SK-N-SH (cell line): ENCODE measurements at regions not wholly inside any gene's neighbourhood (a gene's known extent, or its start where the extent isn't known, plus 50 kb on each side); places are given as distances from the start of the nearest gene placed in this dataset.

Source experiments
- CTCF ChIA-PET: fragments of 300-600, 350-600 bp; formaldehyde crosslinking; extraction: SDS; loops from one replicate; lab custom pipeline; 2021; lab: Yijun Ruan, JAX
- POLR2A ChIA-PET: fragments of 350-600 bp; sonication (Branson Sonifier 250); formaldehyde crosslinking; extraction: SDS; loops from one replicate; lab custom pipeline; 2020; ENCODE audit warnings: antibody characterized with exemption, inconsistent platforms; lab: Yijun Ruan, JAX
- DNase-seq: peaks from one replicate; pipeline ENCODE4 v3.0.0; 2012
- H2AFZ ChIP-seq: fragments of 200-600 bp; sonication (generic); 2 replicates; pipeline ENCODE4 v1.8.1; 2016; ENCODE audit warnings: antibody characterized with exemption, mild to moderate bottlenecking, low read depth
- H3F3A ChIP-seq: fragments of 200-600 bp; sonication (generic); replicated peaks from 2 replicates; pipeline ENCODE3; 2016; ENCODE audit warnings: antibody characterized with exemption, mild to moderate bottlenecking; ENCODE audit not compliant: insufficient read depth
- H3K27ac ChIP-seq, 2 experiments: fragments of 200-500 bp in 1 of 2; fragments of 200-600 bp in 1 of 2; sonication (Bioruptor generic) in 1 of 2; sonication (generic), shearing (Covaris generic) in 1 of 2; 2 replicates each; pipeline versions ENCODE4 v1.5.1 to v1.6.1; 2014 to 2016; ENCODE audit warnings: low read depth in 2 of 2, inconsistent platforms in 1 of 2, low read length in 1 of 2, mild to moderate bottlenecking in 1 of 2, mixed read lengths in 1 of 2
- H3K27me3 ChIP-seq: fragments of 200-600 bp; sonication (generic), shearing (Covaris generic); 2 replicates; pipeline ENCODE4 v1.6.1; 2016; ENCODE audit warnings: mixed run types; ENCODE audit not compliant: insufficient read depth
- H3K36me3 ChIP-seq, 2 experiments: fragments of 200-500 bp in 1 of 2; fragments of 200-600 bp in 1 of 2; sonication (Bioruptor generic) in 1 of 2; sonication (generic) in 1 of 2; replicated peaks in 1 of 2; 2 replicates each; pipeline versions ENCODE3 to v1.5.1; 2014 to 2016; ENCODE audit warnings: low read length in 1 of 2, mild to moderate bottlenecking in 1 of 2; ENCODE audit not compliant: insufficient read depth in 2 of 2, control insufficient read depth in 1 of 2
- H3K4me1 ChIP-seq, 2 experiments: fragments of 200-500 bp in 1 of 2; fragments of 200-600 bp in 1 of 2; sonication (Bioruptor generic) in 1 of 2; sonication (generic), shearing (Covaris generic) in 1 of 2; 2 replicates each; pipeline versions ENCODE4 v1.5.1 to v1.6.1; 2014 to 2016; ENCODE audit warnings: low read depth in 1 of 2, low read length in 1 of 2, mixed run types in 1 of 2; ENCODE audit not compliant: insufficient read depth in 2 of 2, control insufficient read depth in 1 of 2
- H3K4me2 ChIP-seq: fragments of 200-600 bp; sonication (generic), shearing (Covaris generic); 2 replicates; pipeline ENCODE4 v1.6.1; 2017; ENCODE audit warnings: mixed run types
- H3K4me3 ChIP-seq, 2 experiments: fragments of 200-500 bp in 1 of 2; fragments of 200-600 bp in 1 of 2; sonication (Bioruptor generic) in 1 of 2; sonication (generic), shearing (Covaris generic) in 1 of 2; 2 replicates each; pipeline versions ENCODE4 v1.5.1 to v1.8.1; 2014 to 2016; ENCODE audit warnings: low read depth in 2 of 2, inconsistent platforms in 1 of 2, low read length in 1 of 2, mild to moderate bottlenecking in 1 of 2, mixed read lengths in 1 of 2, moderate library complexity in 1 of 2
- H3K79me2 ChIP-seq: fragments of 200-600 bp; sonication (generic); 2 replicates; pipeline ENCODE4 v1.8.1; 2017; ENCODE audit warnings: mild to moderate bottlenecking; ENCODE audit not compliant: insufficient read depth
- H3K9ac ChIP-seq: fragments of 200-600 bp; sonication (generic); 2 replicates; pipeline ENCODE4 v1.6.1; 2017; ENCODE audit warnings: mixed run types
- H3K9me2 ChIP-seq: fragments of 200-600 bp; sonication (generic); 2 replicates; pipeline ENCODE4 v1.6.1; 2017; ENCODE audit warnings: mixed run types
- H3K9me3 ChIP-seq: fragments of 200-600 bp; sonication (generic); 2 replicates; pipeline ENCODE4 v1.6.1; 2017; ENCODE audit warnings: mixed run types, mild to moderate bottlenecking, moderate library complexity
- H4K20me1 ChIP-seq: fragments of 200-600 bp; sonication (generic); 2 replicates; pipeline ENCODE4 v1.6.1; 2017; ENCODE audit warnings: mild to moderate bottlenecking, mixed run types; ENCODE audit not compliant: insufficient read depth
- ELF1 ChIP-seq: IDR thresholded peaks from 2 replicates; pipeline ENCODE4 v1.4.0; 2012
- EZH2phosphoT487 ChIP-seq: fragments of 200-600 bp; sonication (generic); IDR thresholded peaks from 2 replicates; pipeline ENCODE4 v1.6.1; 2017; ENCODE audit warnings: low read depth, mixed run types, mild to moderate bottlenecking, antibody characterized with exemption, moderate library complexity, borderline replicate concordance
- GABPA ChIP-seq: IDR thresholded peaks from 2 replicates; pipeline ENCODE4 v1.4.0; 2012; ENCODE audit warnings: low read depth, mild to moderate bottlenecking
- GATA2 ChIP-seq: sonication (generic); formaldehyde crosslinking; IDR thresholded peaks from 2 replicates; pipeline ENCODE4 v1.5.0; 2020; ENCODE audit warnings: mild to moderate bottlenecking, missing genetic modification reagents
- JUND ChIP-seq: IDR thresholded peaks from 2 replicates; pipeline ENCODE4 v1.4.0; 2012
- MEF2A ChIP-seq: IDR thresholded peaks from 2 replicates; pipeline ENCODE4 v1.4.0; 2012; ENCODE audit warnings: low read depth, borderline replicate concordance
- MXI1 ChIP-seq: IDR thresholded peaks from 2 replicates; pipeline ENCODE4 v1.6.1; 2012; ENCODE audit warnings: mild to moderate bottlenecking, low read depth, low read length, improper control_type of control experiment
- RCOR1 ChIP-seq: fragments of 150-350 bp; IDR thresholded peaks from 2 replicates; pipeline ENCODE4 v1.6.1; 2017; ENCODE audit warnings: antibody characterized with exemption, low read length
- RFX5 ChIP-seq: IDR thresholded peaks from 2 replicates; pipeline ENCODE4 v1.6.1; 2012; ENCODE audit warnings: mild to moderate bottlenecking, improper control_type of control experiment, low read length
- RXRA ChIP-seq: IDR thresholded peaks from 2 replicates; pipeline ENCODE4 v1.4.0; 2012; ENCODE audit warnings: low read depth, mild to moderate bottlenecking, borderline replicate concordance
- SMC3 ChIP-seq: IDR thresholded peaks from 2 replicates; pipeline ENCODE4 v1.6.1; 2012; ENCODE audit warnings: low read depth, low read length, improper control_type of control experiment
- TAF1 ChIP-seq: IDR thresholded peaks from 2 replicates; pipeline ENCODE4 v1.6.1; 2012; ENCODE audit warnings: low read depth, mild to moderate bottlenecking, low read length, moderate library complexity, borderline replicate concordance
- TCF12 ChIP-seq: IDR thresholded peaks from 2 replicates; pipeline ENCODE4 v1.4.0; 2012
- TEAD4 ChIP-seq: IDR thresholded peaks from 2 replicates; pipeline ENCODE4 v1.4.0; 2012; ENCODE audit warnings: mild to moderate bottlenecking, borderline replicate concordance; ENCODE audit not compliant: insufficient read depth
- YY1 ChIP-seq: IDR thresholded peaks from 2 replicates; pipeline ENCODE4 v1.4.0; 2012; ENCODE audit warnings: low read depth, mild to moderate bottlenecking
- WGBS: methylation state at CpG from one replicate; pipeline ENCODE4 v1.1.6; 2017; ENCODE audit warnings: low lambda C conversion rate; 5-methylcytosine and 5-hydroxymethylcytosine counted together
- TF ChIP-seq, protein P1 (sequence below): fragments of 150-350 bp; IDR thresholded peaks from 2 replicates; pipeline ENCODE4 v1.6.1; 2017; ENCODE audit warnings: antibody characterized with exemption, low read length, low read depth, borderline replicate concordance
- TF ChIP-seq, protein P2 (sequence below): IDR thresholded peaks from 2 replicates; pipeline ENCODE4; 2012
- TF ChIP-seq, protein P3 (sequence below): IDR thresholded peaks from 2 replicates; pipeline ENCODE4 v1.4.0; 2012; ENCODE audit warnings: low read depth
- TF ChIP-seq, protein P4 (sequence below): IDR thresholded peaks from 2 replicates; pipeline ENCODE4 v1.4.0; 2012; ENCODE audit warnings: low read depth, borderline replicate concordance

DNA sequence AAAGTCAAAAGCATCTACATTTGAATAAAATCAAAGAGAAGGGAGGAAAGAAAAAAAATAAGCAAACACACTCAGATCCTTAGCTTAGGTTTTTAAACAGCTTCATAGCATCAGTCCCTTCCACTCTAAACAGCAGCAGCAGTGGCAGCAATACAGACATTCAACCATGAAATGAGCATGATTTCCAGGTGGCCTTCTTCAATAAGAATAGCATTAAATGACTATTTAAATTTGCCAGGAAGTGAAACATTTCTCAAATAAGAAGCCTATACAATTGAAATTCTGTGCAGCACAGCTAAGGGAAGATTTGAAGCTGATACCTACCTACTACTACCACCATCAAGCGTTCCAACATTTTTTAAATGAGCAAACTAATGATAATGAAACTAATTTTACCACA, 138.1 kb upstream of the REG3G start:
- Histone ChIP-seq H3K4me2 (no peak overlapping the region), H3K9ac (no peak overlapping the region), H2AFZ (no peak overlapping the region), H3K4me3 (no peak overlapping the region), H3K27ac (no peak overlapping the region), H3K79me2 (no peaks in the 10 kb centered on the region), H4K20me1 (no peaks in the 10 kb centered on the region), H3K36me3 (no peaks in the 10 kb centered on the region), H3F3A (no peaks in the 10 kb centered on the region), H3K27me3 (no peaks in the 10 kb centered on the region), H3K9me2 (no peaks in the 10 kb centered on the region), H3K9me3 (no peaks in the 10 kb centered on the region), H3K4me1 (no peaks in the 10 kb centered on the region)
- no peak for DNase-seq
- 33% methylated on average over 1 of the region's 1 CpG for WGBS
- no peak for TF ChIP-seq RCOR1
- TF ChIP-seq, protein P1, sequence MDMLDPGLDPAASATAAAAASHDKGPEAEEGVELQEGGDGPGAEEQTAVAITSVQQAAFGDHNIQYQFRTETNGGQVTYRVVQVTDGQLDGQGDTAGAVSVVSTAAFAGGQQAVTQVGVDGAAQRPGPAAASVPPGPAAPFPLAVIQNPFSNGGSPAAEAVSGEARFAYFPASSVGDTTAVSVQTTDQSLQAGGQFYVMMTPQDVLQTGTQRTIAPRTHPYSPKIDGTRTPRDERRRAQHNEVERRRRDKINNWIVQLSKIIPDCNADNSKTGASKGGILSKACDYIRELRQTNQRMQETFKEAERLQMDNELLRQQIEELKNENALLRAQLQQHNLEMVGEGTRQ, result no peak
- no peak for TF ChIP-seq EZH2phosphoT487
- TF ChIP-seq, protein P2, sequence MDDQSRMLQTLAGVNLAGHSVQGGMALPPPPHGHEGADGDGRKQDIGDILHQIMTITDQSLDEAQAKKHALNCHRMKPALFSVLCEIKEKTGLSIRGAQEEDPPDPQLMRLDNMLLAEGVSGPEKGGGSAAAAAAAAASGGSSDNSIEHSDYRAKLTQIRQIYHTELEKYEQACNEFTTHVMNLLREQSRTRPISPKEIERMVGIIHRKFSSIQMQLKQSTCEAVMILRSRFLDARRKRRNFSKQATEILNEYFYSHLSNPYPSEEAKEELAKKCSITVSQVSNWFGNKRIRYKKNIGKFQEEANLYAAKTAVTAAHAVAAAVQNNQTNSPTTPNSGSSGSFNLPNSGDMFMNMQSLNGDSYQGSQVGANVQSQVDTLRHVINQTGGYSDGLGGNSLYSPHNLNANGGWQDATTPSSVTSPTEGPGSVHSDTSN, result no peak
- TF ChIP-seq, protein P3, sequence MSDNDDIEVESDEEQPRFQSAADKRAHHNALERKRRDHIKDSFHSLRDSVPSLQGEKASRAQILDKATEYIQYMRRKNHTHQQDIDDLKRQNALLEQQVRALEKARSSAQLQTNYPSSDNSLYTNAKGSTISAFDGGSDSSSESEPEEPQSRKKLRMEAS, result no peak
- TF ChIP-seq GATA2 (CRISPR knock-in tag), result no peak
- TF ChIP-seq GABPA, result no peak
- TF ChIP-seq JUND, result no peak
- no peak for TF ChIP-seq TEAD4
- TF ChIP-seq TCF12, result no peak
- TF ChIP-seq RXRA, result no peak
- TF ChIP-seq TAF1, result no peak
- no peak for TF ChIP-seq ELF1
- TF ChIP-seq MXI1, result no peak
- TF ChIP-seq RFX5, result no peak
- no peak for TF ChIP-seq YY1
- TF ChIP-seq, protein P4, sequence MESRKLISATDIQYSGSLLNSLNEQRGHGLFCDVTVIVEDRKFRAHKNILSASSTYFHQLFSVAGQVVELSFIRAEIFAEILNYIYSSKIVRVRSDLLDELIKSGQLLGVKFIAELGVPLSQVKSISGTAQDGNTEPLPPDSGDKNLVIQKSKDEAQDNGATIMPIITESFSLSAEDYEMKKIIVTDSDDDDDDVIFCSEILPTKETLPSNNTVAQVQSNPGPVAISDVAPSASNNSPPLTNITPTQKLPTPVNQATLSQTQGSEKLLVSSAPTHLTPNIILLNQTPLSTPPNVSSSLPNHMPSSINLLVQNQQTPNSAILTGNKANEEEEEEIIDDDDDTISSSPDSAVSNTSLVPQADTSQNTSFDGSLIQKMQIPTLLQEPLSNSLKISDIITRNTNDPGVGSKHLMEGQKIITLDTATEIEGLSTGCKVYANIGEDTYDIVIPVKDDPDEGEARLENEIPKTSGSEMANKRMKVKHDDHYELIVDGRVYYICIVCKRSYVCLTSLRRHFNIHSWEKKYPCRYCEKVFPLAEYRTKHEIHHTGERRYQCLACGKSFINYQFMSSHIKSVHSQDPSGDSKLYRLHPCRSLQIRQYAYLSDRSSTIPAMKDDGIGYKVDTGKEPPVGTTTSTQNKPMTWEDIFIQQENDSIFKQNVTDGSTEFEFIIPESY, result no peak
- TF ChIP-seq MEF2A, result no peak
- TF ChIP-seq SMC3, result no peak
- ChIA-PET POLR2A (no interaction called here), CTCF (interaction anchor here (0.6 to 0.9 kb wide), 2 partner anchors 13 to 26 kb away, joined by 3 read pairs; no protein-coding TSS in a partner anchor)
